ENCODE measurements at regions not wholly inside any gene's neighbourhood (a gene's known extent, or its start where the extent isn't known, plus 50 kb on each side); places are given as distances from the start of the nearest gene placed in this dataset.
A peak's percentile ranks its signal among the peaks of the same experiment; 100 is the strongest.

DNA sequence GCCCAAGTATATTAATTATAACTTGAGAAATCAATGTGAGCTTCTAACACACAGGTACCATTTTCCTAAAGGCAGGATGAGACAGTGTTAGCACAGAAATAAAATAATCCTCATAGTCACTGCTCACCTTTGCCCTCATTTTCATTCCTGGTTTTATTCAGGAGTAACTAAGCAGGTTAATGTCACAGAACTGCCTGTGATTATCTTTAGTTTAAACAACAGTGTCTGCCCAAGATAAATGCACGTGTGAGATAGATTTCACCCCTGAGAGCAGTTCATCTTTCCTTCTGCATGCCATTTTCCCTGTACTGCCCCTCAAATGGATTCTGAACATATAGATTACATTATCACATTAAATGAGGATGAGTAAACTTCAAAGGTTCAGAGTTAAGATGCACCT is 250.7 kb downstream of the RMST start:
- no peak overlapping the region for H2BK120ac ChIP-seq (ENCODE audit: low read depth, low read length, poor library complexity, severe bottlenecking)
- Mint-ChIP-seq H3K36me3 (ENCODE audit: insufficient read depth in 1 of 3, low read depth in 3 of 3) (peaks cover 0 to 4% (median 0%) of the 10 kb centered on the region in 3 experiments; a peak in 2 of 7 replicates), H3K9me3 (peaks cover 0 to 4% of the 10 kb centered on the region in 2 experiments; a peak in 2 of 5 replicates), H3K27me3 (ENCODE audit: low read depth) (no peaks in the 10 kb centered on the region), H3K27ac (peak overlapping the region in 2 of 3 experiments; percentile 32 to 81; a peak in 3 of 7 replicates), H3K4me1 (peaks cover 25 to 28% of the 10 kb centered on the region in 2 experiments), H3K4me3 (no peak overlapping the region)
- no peak overlapping the region for H3T11ph ChIP-seq (ENCODE audit: low read length)
- no peak overlapping the region for H3K14ac ChIP-seq (ENCODE audit: insufficient read depth, low read length)
- no peak overlapping the region for H2BK20ac ChIP-seq (ENCODE audit: low read depth, low read length, poor library complexity, severe bottlenecking)
- H3K23ac ChIP-seq (ENCODE audit: insufficient read length, low read depth, low read length) = no peak overlapping the region
- no peak overlapping the region for H4K91ac ChIP-seq (ENCODE audit: insufficient read length, low read depth, low read length)
- TF ChIP-seq, protein P1, sequence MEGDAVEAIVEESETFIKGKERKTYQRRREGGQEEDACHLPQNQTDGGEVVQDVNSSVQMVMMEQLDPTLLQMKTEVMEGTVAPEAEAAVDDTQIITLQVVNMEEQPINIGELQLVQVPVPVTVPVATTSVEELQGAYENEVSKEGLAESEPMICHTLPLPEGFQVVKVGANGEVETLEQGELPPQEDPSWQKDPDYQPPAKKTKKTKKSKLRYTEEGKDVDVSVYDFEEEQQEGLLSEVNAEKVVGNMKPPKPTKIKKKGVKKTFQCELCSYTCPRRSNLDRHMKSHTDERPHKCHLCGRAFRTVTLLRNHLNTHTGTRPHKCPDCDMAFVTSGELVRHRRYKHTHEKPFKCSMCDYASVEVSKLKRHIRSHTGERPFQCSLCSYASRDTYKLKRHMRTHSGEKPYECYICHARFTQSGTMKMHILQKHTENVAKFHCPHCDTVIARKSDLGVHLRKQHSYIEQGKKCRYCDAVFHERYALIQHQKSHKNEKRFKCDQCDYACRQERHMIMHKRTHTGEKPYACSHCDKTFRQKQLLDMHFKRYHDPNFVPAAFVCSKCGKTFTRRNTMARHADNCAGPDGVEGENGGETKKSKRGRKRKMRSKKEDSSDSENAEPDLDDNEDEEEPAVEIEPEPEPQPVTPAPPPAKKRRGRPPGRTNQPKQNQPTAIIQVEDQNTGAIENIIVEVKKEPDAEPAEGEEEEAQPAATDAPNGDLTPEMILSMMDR (conservative IDR thresholded peaks at IDR 0.05) = no peak
- no peak overlapping the region for H2BK5ac ChIP-seq (ENCODE audit: insufficient read length, low read length)
- no peaks in the 10 kb centered on the region for H3K79me1 ChIP-seq (ENCODE audit: insufficient read depth, low read depth, low read length, poor library complexity, severe bottlenecking)
- H2AFZ ChIP-seq (ENCODE audit: low read length) = no peak overlapping the region
- no peak overlapping the region for H4K5ac ChIP-seq (ENCODE audit: insufficient read length, low read depth, low read length)
- H2BK15ac ChIP-seq (ENCODE audit: low read depth, low read length) = no peak overlapping the region
- H3K27ac ChIP-seq (ENCODE audit: insufficient read length, low read depth, low read length) = no peak overlapping the region
- DNase-seq = no peak
- H4K8ac ChIP-seq (replicated peaks; ENCODE audit: insufficient read length, low read depth, low read length) = no peak overlapping the region
- H3K23me2 ChIP-seq (ENCODE audit: insufficient read length, low read depth, low read length, poor library complexity, severe bottlenecking) = no peaks in the 10 kb centered on the region
- WGBS (ENCODE audit: extremely low coverage, insufficient read length, low lambda C conversion rate) = no CpG with 5 or more reads among the region's 1 CpG
- no peak overlapping the region for H3K4me2 ChIP-seq (ENCODE audit: insufficient read depth, insufficient read length, low read length)
- no peaks in the 10 kb centered on the region for H4K20me1 ChIP-seq (ENCODE audit: control insufficient read depth, insufficient read depth, insufficient read length)
- no peaks in the 10 kb centered on the region for H3K27me3 ChIP-seq (ENCODE audit: insufficient read depth, low read length)
- H3K9me3 ChIP-seq (ENCODE audit: control insufficient read depth, low read depth, low read length) = no peaks in the 10 kb centered on the region
- no peaks in the 10 kb centered on the region for H3K4me1 ChIP-seq (ENCODE audit: insufficient read depth, low read length)
- H3K79me2 ChIP-seq (ENCODE audit: insufficient read depth, low read length) = no peaks in the 10 kb centered on the region
- no peak overlapping the region for H3K4ac ChIP-seq (ENCODE audit: low read depth, low read length)
- no peak overlapping the region for H3K18ac ChIP-seq (ENCODE audit: insufficient read length, low read depth, low read length)
- no peak overlapping the region for H3K9ac ChIP-seq (ENCODE audit: extremely low read depth, insufficient read length, low read length)
- H2BK12ac ChIP-seq (ENCODE audit: insufficient read length, low read depth, low read length) = no peak overlapping the region
- no peak overlapping the region for H2AK5ac ChIP-seq (ENCODE audit: insufficient read length, low read length)
- H3K56ac ChIP-seq (ENCODE audit: insufficient read length, low read depth, low read length) = no peak overlapping the region

Measured in H9 (cell line).